Small intestine (tissue), 7 donors: ENCODE measurements at regions not wholly inside any gene's neighbourhood (a gene's known extent, or its start where the extent isn't known, plus 50 kb on each side); places are given as distances from the start of the nearest gene placed in this dataset.

Experiments
- DNase-seq, 2 donors: peaks; one replicate each; pipeline versions ENCODE4 v3.0.0 to v3.0.0-alpha.2; 2013
- FAIRE-seq: peaks from 2 replicates; lab custom pipeline; 2012; peaks lifted over from hg19 to GRCh38; lab: Jason Lieb, UNC
- H3K27ac ChIP-seq, 3 donors: one replicate each; pipeline ENCODE4 v1.5.1; 2013; ENCODE audit warnings: low read length in 2 of 3, mild to moderate bottlenecking in 2 of 3, control low read depth in 1 of 3, inconsistent platforms in 1 of 3, low read depth in 1 of 3, moderate library complexity in 1 of 3
- H3K27me3 ChIP-seq, 3 donors: one replicate each; pipeline ENCODE4 v1.6.1; 2013; ENCODE audit warnings: low read length in 3 of 3, inconsistent platforms in 1 of 3; ENCODE audit not compliant: control insufficient read depth in 3 of 3, insufficient read depth in 3 of 3
- H3K36me3 ChIP-seq, 3 donors: one replicate each; pipeline ENCODE4 v1.6.1; 2013; ENCODE audit warnings: low read length in 3 of 3, inconsistent platforms in 1 of 3, low read depth in 1 of 3, mild to moderate bottlenecking in 1 of 3, moderate library complexity in 1 of 3; ENCODE audit not compliant: control insufficient read depth in 3 of 3, insufficient read depth in 2 of 3
- H3K4me1 ChIP-seq, 3 donors: one replicate each; pipeline ENCODE4 v1.6.1; 2013; ENCODE audit warnings: low read length in 2 of 3, inconsistent platforms in 1 of 3, low read depth in 1 of 3, mild to moderate bottlenecking in 1 of 3, moderate library complexity in 1 of 3; ENCODE audit not compliant: control insufficient read depth in 3 of 3, insufficient read depth in 2 of 3
- H3K4me3 ChIP-seq, 3 donors: one replicate each; pipeline ENCODE4 v1.5.1; 2013; ENCODE audit warnings: low read length in 3 of 3, control low read depth in 1 of 3, inconsistent platforms in 1 of 3, low read depth in 1 of 3, mild to moderate bottlenecking in 1 of 3, moderate library complexity in 1 of 3
- H3K9me3 ChIP-seq, 2 donors: one replicate each; pipeline ENCODE4 v1.6.1; 2013; ENCODE audit warnings: low read depth in 1 of 2, low read length in 1 of 2; ENCODE audit not compliant: control insufficient read depth in 2 of 2, insufficient read depth in 1 of 2
- WGBS, 3 donors: extraction: QIAGEN DNeasy Blood & Tissue Kit; methylation state at CpG; one replicate each; pipeline ENCODE4 v1.1.7; 2013; 5-methylcytosine and 5-hydroxymethylcytosine counted together
- donor health status: healthy with polysubstance abuse.
- donor health status: control.
- donor health status: control.
- donor health status: Bipolar disorder and iron deficiency.
- donor health status: healthy.

DNA sequence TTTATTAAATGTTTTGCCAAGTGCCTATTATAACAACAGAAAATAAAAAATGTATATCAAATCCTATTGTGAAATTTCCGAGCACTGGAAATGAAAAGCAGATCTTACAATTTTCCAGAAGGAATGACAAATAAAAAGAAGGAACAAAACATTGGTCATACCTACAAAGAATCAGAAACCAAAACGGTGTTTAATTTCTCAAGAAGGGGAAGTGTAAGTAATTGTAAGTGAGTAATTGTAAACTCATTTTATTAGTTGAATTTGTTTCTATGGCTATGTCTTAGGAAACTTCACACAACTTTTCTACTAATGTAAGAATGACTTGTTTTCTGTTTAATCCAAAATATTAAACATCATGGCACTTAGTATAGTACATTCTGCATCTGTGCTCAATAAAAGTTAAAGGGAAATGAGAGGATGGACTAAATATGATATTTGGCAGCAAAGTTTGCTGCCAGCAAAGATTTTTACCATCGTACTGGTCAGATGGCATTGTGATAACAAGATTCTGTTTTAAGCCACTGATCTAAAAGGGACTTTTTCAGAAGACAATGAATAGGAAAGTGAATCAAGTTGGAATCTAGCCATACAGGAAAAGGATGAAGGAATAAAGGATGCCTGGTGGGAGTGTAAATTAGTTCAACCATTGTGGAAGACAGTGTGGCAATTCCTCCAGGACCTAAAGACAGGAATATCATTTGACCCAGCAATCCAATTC lies 232.4 kb downstream of the NFKBIZ start:
- Histone ChIP-seq H3K4me3 (no peak overlapping the region), H3K4me1 (peaks cover 0 to 57% (median 2%) of the 10 kb centered on the region in 3 donors), H3K27me3 (no peaks in the 10 kb centered on the region), H3K36me3 (no peaks in the 10 kb centered on the region), H3K27ac (no peak overlapping the region), H3K9me3 (no peaks in the 10 kb centered on the region)
- FAIRE-seq: peak; percentile 26
- no peak for DNase-seq
- WGBS, 3 donors: 70 to 83% (median 76%) methylated on average over 3 of the region's 3 CpGs

DNA sequence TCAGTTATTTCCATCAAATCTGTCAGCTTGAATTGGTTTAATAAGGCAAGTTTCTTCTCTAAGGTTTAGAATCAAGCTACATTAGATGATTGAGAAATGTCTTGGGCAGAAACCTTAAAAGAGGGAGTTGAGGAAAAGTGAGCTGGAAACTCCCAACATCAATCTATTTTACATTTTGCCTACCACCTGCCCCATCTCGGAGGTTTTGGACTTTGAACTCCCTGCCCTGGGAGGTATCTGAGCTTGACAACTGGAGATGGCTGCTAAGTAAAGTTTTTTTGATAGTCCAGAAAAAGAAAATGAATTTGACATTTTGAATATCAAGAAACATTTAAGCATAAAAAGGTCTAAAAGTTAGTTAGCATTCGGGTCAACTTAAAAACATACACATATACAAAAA lies 234.2 kb downstream of the NFKBIZ start:
- Histone ChIP-seq H3K4me1 (peaks cover 0 to 49% (median 4%) of the 10 kb centered on the region in 3 donors), H3K36me3 (no peaks in the 10 kb centered on the region), H3K4me3 (no peak overlapping the region), H3K27me3 (no peaks in the 10 kb centered on the region), H3K9me3 (no peaks in the 10 kb centered on the region), H3K27ac (peak overlapping the region in 1 of 3 donors; percentile 80)
- 58 to 71% (median 61%) methylated on average over 2 of the region's 2 CpGs for WGBS, 3 donors
- FAIRE-seq: no peak
- peak in 1 of 2 donors; percentile 55 for DNase-seq

DNA sequence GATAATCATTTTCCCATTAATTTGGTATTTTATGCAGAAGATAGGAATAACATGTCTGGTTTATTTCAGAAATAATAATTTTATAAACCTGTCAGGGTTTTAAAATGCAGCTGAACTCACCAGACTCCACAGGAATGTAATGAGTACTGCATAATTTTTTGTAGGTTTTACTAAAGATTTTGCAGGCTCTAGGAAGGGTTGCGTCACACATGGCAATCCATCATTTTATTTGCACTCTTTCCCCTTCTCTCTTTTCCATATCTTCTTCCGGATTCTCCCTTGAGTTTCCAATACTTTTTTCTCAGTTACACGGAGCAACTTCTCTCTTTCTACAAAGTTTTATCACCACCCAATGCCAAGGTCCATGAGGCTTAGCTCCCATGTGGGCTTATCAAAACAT lies 234.7 kb downstream of the NFKBIZ start:
- H3K4me1 ChIP-seq: peaks cover 0 to 51% (median 4%) of the 10 kb centered on the region in 3 donors
- WGBS, 3 donors: 54 to 72% (median 70%) methylated on average over 3 of the region's 3 CpGs
- no peaks in the 10 kb centered on the region for H3K36me3 ChIP-seq
- H3K4me3 ChIP-seq: no peak overlapping the region
- DNase-seq: peak in 1 of 2 donors; percentile 66
- H3K9me3 ChIP-seq: no peaks in the 10 kb centered on the region
- H3K27me3 ChIP-seq: no peaks in the 10 kb centered on the region
- peak overlapping the region in 1 of 3 donors; percentile 80 for H3K27ac ChIP-seq
- FAIRE-seq: no peak

DNA sequence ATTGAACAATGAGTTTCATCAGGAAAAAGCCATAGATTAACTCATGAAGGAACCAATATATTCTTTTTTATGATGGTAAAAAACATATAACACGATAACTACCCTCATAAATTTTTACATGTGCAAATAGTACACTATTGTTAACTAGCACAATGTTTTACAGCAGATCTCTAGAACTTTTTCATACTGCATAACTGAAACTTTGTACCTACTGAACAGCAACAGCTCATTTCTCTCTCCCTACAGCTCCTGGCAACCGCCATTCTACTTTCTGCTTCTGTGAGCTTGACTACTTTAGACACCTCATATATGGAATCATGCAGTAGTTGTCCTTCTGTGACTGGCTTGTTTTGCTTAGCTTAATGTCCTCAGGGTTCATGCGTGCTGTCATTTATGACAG lies 235.4 kb downstream of the NFKBIZ start:
- H3K36me3 ChIP-seq: no peaks in the 10 kb centered on the region
- H3K27ac ChIP-seq: peak overlapping the region in 1 of 3 donors; percentile 80
- DNase-seq: peak in 1 of 2 donors; percentile 68
- no peak for FAIRE-seq
- WGBS, 3 donors: 52 to 68% (median 63%) methylated on average over 3 of the region's 3 CpGs
- H3K4me3 ChIP-seq: no peak overlapping the region
- H3K9me3 ChIP-seq: no peaks in the 10 kb centered on the region
- H3K27me3 ChIP-seq: no peaks in the 10 kb centered on the region
- H3K4me1 ChIP-seq: peaks cover 0 to 52% (median 4%) of the 10 kb centered on the region in 3 donors

DNA sequence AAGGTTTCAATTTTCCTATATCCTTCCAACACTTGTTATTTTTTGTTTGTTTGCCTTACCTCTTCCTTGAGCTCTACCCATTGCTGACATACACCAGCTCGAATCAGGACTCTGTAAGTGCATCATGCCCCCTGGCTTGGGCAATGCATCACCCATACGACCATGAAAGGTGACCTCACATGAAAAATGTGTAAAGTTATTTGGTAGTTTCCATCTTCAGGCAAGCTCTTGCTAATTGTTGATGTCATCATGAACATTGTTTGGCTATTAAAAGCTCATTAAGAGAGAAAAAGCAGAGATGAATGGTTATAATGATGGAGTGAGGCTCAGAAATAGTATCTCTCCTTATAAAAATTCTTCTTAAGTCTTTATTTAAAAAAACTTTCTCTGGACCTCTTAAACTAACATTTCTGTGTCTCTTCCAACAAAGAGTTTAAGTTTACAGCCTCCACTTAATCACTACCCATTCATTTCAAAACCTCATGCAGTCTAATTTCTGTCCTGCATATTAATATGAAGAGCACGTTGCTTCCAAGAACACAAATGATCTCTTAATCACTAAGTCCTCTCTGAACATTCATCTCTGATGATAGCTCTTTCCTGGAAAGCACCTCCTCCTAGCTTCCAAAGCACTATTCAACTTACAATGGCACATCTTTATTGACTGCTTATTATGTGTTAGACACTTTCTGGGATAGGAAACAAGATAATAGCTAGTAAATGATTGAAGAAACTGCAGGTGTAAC lies 236.3 kb downstream of the NFKBIZ start:
- DNase-seq: peak; percentile 68 to 79

DNA sequence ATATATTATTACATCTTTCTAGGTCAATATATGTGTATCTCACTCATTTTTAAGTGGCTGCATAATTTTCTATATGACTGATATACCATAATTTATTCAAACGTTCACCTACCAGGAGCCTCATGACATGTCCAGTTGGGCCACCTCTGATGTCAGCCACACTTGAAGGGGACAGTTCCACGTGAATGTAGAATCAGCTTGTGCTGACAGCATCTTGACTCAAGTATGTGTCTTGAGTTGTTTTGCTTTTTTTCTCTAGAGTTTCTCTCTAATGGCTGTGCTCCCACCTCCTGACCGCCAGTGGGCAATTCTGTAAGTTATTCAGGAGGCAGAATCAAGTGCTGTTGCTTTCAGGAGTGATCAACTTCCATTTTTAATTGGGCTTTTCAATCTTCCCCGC lies 237.9 kb downstream of the NFKBIZ start:
- Histone ChIP-seq H3K4me1 (peaks cover 0 to 61% (median 4%) of the 10 kb centered on the region in 3 donors), H3K27me3 (no peaks in the 10 kb centered on the region), H3K9me3 (no peaks in the 10 kb centered on the region), H3K27ac (no peak overlapping the region), H3K36me3 (no peaks in the 10 kb centered on the region), H3K4me3 (no peak overlapping the region)
- FAIRE-seq (no peak), DNase-seq (no peak)
- 86 to 92% (median 86%) methylated on average over 4 of the region's 4 CpGs for WGBS, 3 donors

More for the DNA sequence above, 236.3 kb downstream of the NFKBIZ start:
- WGBS, 3 donors: 46 to 55% (median 52%) methylated on average over 3 of the region's 3 CpGs
- no peak overlapping the region for H3K4me3 ChIP-seq
- FAIRE-seq: no peak
- H3K27ac ChIP-seq: peak overlapping the region in 1 of 3 donors; percentile 80
- peaks cover 0 to 51% (median 4%) of the 10 kb centered on the region in 3 donors for H3K4me1 ChIP-seq
- H3K27me3 ChIP-seq: no peaks in the 10 kb centered on the region
- H3K36me3 ChIP-seq: no peaks in the 10 kb centered on the region
- no peaks in the 10 kb centered on the region for H3K9me3 ChIP-seq

DNA sequence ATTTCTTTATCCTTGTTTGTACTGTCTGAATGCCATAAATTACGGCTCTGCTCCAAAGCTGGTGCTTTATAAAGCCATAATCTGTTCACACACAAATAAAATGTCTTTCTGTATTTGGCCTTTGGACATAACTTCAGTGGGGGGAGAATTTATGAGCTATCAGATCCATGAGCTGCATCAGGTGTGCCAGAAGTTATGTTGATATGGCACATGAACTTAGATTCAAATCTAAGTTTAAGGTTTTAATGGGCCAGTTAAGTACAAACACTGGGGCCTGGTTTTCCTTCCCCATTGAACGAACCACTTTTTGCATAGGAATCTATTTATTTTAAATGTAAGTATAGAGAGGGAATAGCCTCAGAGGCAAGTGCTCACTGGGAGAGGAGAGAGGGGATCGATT lies 239.9 kb downstream of the NFKBIZ start:
- H3K4me1 ChIP-seq: peaks cover 0 to 60% (median 6%) of the 10 kb centered on the region in 3 donors
- no peak overlapping the region for H3K4me3 ChIP-seq
- no peaks in the 10 kb centered on the region for H3K9me3 ChIP-seq
- peak overlapping the region in 1 of 3 donors; percentile 77 for H3K27ac ChIP-seq
- 19 to 66% (median 55%) methylated on average over 3 of the region's 3 CpGs for WGBS, 3 donors
- H3K27me3 ChIP-seq: no peaks in the 10 kb centered on the region
- no peak for FAIRE-seq
- peak; percentile 47 to 62 for DNase-seq
- H3K36me3 ChIP-seq: no peaks in the 10 kb centered on the region

DNA sequence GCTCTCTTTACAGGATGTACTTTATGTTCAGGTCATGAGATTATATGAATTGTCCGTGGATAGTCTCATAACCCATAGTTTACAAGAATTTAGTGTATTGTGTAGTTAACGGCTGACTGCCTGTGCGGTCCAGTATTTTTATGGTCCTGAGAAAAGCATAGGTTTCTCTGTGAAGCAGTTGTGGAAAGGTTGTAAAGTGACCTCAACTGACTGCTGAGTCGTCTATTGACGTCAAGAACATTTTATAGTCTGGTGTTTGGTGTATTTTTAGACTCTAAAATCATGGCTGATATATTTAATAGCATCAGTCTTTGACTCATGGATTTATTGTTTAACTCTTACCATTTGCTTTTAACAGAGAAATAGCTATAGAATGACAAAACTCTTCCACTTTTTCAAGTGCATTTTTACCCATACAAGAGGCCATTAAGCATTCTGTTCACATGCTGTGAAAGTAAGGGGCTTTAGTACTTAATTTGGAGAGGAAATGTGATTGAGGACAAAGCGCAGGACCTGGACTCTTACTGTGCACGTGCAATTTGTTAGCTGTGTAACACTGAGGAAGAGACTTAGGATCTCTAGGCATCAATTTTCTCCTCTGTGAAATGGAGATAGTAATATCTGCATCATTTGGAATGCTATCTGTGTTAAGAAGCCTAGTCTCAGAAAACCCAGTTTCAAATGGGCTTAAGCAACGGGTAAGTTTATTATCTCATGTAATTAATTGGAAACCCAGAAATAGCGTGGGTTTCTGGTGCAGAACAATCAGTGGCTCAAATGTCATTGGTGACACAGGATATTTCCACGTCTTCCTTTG lies 240.8 kb downstream of the NFKBIZ start:
- peaks cover 0 to 59% (median 4%) of the 10 kb centered on the region in 3 donors for H3K4me1 ChIP-seq
- no peak overlapping the region for H3K4me3 ChIP-seq
- FAIRE-seq (no peak), DNase-seq (peak; percentile 57 to 83)
- H3K36me3 ChIP-seq: no peaks in the 10 kb centered on the region
- no peaks in the 10 kb centered on the region for H3K9me3 ChIP-seq
- H3K27ac ChIP-seq: peak overlapping the region in 1 of 3 donors; percentile 77
- H3K27me3 ChIP-seq: no peaks in the 10 kb centered on the region
- 44 to 55% (median 54%) methylated on average over 10 of the region's 10 CpGs for WGBS, 3 donors
